GM23248 (cell line): ENCODE measurements at regions not wholly inside any gene's neighbourhood (a gene's known extent, or its start where the extent isn't known, plus 50 kb on each side); places are given as distances from the start of the nearest gene placed in this dataset.
"Not testable (repeated sequence)": the region's sequence is repeated elsewhere in the genome, so short reads cannot be mapped to it uniquely, and the experiment has no call there.

Experiments used
- EZH2 ChIP-seq: fragments of 200-600 bp; sonication (generic); IDR thresholded peaks from 2 replicates; pipeline ENCODE4 v1.6.1; 2018; ENCODE audit warnings: antibody characterized with exemption, mild to moderate bottlenecking; ENCODE audit not compliant: insufficient read depth, poor library complexity, severe bottlenecking
- EZH2phosphoT487 ChIP-seq: fragments of 200-600 bp; sonication (generic); IDR thresholded peaks from 2 replicates; pipeline ENCODE4 v1.6.1; 2018; ENCODE audit warnings: antibody characterized with exemption, moderate library complexity, mild to moderate bottlenecking, low read depth; ENCODE audit not compliant: insufficient read depth

GRCh38 chr12:54799966-54800365 lies 54.4 kb upstream of the MUCL1 start:
- TF ChIP-seq EZH2, EZH2phosphoT487: not testable (repeated sequence)
